Activated T-cell treated with anti-CD3 and anti-CD28 coated beads for 48 hours (primary cell): ENCODE measurements at regions not wholly inside any gene's neighbourhood (a gene's known extent, or its start where the extent isn't known, plus 50 kb on each side); places are given as distances from the start of the nearest gene placed in this dataset.

Experiments used
- DNase-seq: peaks from one replicate; pipeline ENCODE4 v3.0.0-alpha.2; 2020; ENCODE audit warnings: low read depth

DNA sequence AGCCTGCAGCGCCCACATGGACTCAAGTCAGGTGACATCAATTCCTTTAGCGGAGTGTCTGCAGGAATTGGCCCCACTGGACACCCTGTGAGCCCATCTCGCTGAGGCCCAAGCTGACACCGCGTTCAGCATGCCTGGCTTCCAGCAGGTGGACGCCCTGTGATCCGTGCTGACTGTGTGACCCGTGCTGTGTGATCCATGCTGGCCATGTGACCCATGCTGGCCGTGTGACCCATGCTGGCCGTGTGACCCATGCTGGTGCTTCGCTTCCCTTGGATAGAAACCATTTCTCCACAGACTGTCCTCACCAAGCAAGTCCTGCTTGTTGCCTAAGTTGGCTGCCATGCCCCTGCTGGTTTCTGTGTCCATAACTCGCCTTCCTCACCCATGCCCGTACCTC is 392.1 kb downstream of the BRD1 start:
- no peak for DNase-seq

DNA sequence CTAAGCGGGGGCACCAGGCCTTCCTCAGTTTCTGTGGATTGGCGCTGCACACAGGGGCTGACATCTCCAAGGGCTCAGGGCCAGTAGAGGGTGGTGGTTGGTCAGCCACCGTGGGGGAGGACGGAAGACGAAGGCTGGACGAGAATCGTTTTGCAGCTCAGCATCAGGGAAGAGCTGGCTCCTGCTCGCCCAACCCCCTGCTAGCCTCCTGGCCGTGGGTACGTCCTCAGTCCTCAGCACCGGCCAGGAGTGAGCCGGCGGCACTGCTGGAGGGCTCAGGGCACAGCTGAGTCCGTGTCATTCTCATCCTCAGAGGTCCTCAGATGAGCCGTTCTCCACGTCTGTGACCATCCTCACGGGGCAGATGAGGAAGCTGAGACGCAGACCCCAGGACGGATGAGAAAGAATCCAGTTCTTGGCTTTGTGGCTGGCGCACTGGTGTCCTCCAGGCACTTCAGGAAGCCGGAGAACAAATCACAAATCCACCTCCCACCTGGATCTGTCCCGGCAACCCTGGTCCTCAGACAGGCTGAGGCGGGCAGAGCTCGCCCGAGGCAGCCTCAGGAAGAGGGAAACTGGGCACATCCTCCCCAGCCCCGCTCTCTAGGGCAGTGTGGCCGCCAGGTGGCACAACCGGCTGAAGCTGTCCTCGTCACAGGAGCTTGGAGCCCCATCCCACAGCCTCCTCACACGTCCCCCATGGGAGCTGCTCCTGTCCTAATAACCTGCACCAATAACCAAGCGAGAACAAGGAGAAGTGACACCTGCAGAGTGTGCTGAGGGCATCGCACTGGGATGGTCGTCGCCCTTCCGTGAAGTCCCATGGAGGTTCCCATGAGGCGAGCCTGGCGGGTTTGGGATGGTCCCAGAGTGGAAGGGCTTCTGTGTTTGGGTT is 393.7 kb downstream of the BRD1 start:
- no peak for DNase-seq

DNA sequence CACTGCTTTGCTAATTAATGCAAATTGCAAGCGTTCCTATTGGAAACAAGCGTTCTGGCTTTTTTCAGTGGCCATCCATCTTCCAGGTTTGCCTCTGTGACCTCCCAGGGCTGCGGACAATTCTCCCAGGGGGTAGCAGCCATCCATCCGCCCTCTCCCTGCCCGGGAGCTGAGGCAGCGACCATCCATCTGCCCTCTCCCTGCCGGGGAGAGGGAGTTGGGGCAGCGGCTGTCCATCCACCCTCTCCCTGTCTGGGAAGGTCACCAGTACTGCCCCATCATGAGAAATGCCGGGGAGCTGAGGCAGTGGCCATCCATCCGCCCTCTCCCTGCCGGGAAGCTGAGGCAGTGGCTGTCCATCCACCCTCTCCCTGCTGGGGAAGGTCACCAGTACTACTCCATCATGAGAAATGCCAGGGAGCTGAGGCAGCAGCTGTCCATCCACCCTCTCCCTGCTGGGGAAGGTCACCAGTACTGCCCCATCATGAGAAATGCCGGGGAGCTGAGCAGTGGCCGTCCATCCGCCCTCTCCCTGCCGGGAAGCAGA is 394.7 kb downstream of the BRD1 start:
- no peak for DNase-seq

- no peak for DNase-seq
These were observed 395.3 kb downstream of the BRD1 start for GRCh38 chr22:49432211-49432896.

GRCh38 chr22:49431551-49431950 is 396.1 kb downstream of the BRD1 start:
- no peak for DNase-seq

DNA sequence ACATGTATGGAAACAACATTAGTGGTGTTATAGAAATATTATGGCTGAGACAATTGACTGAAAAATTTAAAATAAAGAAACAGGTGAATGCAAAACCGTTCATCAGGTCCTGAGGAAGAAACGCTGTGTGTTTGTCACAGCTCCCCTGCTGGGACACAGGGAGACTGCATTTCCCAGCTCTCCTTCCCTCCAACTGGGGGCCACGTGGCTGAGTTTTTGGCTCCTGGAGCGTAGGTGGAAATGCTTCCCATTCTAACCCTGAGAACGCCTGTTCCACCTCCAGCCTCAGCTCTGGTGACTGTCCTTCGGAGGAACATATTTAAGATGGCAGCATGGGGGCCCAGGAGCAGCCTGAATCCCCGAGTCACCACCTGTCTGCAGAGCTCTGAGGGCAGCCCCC is 398.6 kb downstream of the BRD1 start:
- DNase-seq = no peak

GRCh38 chr22:49427941-49428340 is 399.7 kb downstream of the BRD1 start:
- no peak for DNase-seq

DNA sequence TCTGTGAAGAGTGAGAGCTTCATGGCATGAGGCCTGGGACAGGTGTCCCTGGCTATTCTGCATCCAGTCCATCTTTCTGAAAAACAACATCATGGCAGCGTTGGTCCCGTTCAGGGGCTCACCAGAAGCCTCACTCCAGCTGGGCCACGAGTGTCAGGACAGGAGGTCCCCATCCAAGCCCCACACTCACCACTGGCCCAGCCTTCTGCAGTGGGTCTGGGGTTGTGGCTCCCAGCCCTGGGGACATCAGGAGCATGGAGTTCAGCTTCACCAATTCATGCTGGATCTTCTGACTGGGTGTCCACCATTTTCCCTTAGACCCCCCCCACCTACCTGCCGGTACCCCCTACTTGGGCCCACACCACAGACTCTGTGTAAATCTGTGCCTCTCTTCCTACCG is 400.3 kb downstream of the BRD1 start:
- DNase-seq = no peak

- no peak for DNase-seq
These were observed 400.9 kb downstream of the BRD1 start for GRCh38 chr22:49426618-49427266.

- no peak for DNase-seq
These were observed 401.6 kb downstream of the BRD1 start for GRCh38 chr22:49426098-49426497.

GRCh38 chr22:49425356-49425755 is 402.3 kb downstream of the BRD1 start:
- DNase-seq = no peak

DNA sequence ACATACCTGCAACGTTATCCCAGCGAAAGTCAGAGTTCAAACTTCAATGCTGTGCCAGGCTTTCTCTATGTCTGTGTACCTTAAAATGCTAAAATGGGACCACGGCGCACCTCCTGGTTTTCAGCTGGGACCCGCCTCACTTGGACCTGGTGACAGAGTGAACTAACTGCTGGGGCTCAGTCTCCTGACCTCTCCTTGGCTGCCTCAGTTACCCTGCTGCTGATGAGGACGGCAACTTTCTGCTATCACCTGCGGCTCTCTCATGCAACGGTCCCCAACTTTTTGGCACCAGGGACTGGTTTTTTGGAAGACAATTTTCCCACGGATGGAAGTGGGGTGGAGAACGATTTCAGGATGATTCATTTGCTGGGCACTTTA is 402.8 kb downstream of the BRD1 start:
- no peak for DNase-seq

GRCh38 chr22:49423125-49423650 is 404.5 kb downstream of the BRD1 start:
- no peak for DNase-seq

- no peak for DNase-seq
These were observed 405.0 kb downstream of the BRD1 start for GRCh38 chr22:49422701-49423100.

DNA sequence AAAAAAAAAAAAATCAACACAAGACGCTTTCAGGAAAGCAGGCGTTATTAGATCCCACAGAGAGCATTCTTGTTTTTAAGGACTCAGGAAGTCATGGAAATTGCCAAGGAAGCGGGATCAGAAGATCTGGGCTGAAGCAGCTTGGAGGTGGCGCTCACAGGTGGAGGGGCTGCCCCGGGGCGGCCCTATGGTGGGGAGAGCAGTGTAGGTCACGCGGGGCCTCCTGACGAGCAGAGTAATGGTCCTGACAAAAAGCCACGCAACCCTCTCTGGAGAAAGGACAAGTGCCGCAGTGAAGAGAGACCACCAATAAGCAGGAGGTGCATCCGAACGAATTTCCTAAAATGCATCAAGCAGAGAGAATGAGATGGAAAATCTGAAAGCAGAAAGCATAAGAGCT is 407.0 kb downstream of the BRD1 start:
- DNase-seq = no peak

DNA sequence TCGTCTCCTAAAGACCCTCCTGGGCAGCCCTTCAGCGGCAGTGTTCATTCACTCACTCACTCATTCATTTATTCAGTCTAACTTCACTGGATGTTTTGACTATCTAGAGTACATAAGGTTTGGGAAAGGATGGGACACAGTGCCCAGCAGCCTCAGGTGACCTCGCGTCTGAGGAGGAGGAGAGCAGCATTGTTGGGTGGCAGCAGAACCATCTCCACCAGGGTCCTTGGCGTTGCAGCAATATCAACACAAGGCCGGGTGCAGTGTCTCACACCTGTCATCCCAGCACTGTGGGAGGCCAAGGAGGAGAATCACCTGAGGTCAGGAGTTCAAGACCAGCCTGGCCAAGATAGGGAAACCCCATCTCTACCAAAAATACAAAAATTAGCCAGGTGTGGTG is 408.0 kb downstream of the BRD1 start:
- no peak for DNase-seq

DNA sequence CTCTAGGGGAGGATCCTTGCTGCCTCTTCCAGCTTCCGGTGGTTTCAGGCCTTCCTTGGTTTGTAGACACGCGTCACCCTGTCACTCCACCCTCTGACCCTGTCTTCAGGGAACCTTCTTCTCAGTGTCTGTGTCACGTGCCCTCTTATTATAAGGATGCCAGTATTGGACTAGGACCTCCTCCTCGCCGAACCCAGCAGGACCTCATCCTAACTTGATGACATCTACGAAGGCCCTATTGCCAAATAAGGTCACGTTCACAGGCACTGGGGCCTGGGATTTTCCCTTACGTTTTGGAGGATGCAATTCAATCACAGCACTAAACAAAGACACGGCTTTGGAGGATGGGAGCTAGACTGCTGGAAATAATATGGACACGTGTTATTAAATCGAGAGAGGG is 408.7 kb downstream of the BRD1 start:
- DNase-seq = no peak

- no peak for DNase-seq
These were observed 409.3 kb downstream of the BRD1 start for GRCh38 chr22:49418341-49418894.

DNA sequence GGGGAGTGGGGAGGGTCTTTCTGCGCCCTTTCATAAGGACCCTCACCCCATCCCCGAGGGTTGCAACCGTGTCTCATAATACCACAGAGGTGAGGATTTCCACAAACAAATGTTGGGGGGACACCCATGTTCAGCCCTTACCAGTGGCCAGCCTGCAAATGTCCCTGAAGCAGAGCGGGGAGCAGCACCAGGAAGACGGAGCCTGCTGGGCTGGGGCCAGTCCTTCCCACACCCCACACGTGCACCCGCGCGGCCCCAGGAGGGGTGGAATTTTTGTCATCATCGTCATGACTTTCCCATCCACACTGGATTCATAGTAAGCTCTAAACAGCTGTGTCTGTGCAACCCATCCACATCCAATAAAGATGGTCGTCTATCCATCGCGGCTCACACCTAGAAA is 409.8 kb downstream of the BRD1 start:
- DNase-seq = no peak

DNA sequence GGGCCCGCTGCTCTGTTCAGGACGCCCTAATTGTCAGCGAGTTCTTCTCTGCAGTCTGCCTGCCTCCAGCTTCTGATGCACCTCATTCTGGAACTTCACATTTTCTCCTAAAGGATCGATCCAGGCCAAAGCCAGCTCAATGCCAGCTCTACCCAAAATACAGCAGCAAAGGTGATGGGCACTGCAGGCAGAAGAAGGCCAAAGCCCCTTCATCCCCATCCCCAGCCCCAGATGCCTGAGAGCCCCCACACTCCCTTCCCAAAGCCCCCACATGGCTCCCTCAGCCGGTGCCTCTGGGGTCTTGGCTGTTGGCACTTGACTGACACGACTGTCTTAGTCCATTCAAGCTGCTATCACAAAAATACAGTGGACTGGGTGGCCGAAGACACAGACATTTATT is 410.3 kb downstream of the BRD1 start:
- DNase-seq = no peak

DNA sequence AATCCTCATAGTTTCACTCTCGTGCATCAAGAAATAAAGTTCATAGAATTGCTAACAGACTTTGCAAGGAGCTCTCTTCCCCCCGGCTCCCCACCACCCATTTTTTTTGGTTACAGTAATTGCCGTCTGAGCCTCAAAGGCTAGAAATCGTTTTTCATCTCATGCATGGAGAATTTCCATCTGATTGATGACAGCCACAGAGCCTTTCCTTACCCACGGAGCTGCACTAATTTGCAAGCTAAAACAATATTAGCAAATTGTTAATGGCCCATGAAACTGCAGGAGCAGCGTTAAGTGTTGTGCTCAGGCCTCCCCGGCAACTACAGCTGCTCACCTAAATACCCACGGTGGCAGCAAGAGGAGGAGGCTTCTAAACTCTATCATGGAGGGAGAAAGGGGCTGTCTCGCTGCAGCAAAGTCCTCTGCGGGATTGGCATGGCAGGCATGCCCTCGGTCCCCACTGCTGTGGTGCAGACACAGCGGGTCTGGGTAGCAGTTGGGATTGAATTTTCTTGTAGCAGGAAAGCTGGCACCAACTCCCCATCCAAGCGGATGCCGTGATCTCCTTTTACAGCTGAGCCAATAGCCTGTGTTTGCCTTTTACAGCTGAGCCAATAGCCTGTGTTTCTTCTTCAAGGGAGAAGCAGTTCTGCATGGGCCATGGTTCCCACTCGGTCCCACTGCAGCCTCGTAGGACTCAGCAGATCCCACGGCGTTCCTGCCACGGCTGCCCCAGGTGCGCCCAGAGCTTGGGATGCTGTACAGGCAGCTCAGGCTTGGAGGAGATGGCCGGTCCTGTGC is 412.3 kb downstream of the BRD1 start:
- DNase-seq = no peak
